RWPE1 (cell line): ENCODE measurements at regions not wholly inside any gene's neighbourhood (a gene's known extent, or its start where the extent isn't known, plus 50 kb on each side); places are given as distances from the start of the nearest gene placed in this dataset.

Experiments used
- CTCF ChIA-PET: fragments of 350-600 bp; sonication (Branson Sonifier 250); formaldehyde crosslinking; extraction: SDS; loops from one replicate; lab custom pipeline; 2021; lab: Yijun Ruan, JAX
- POLR2A ChIA-PET: fragments of 400-600 bp; formaldehyde crosslinking; extraction: SDS; loops from one replicate; lab custom pipeline; 2020; ENCODE audit warnings: antibody characterized with exemption; ENCODE audit not compliant: low non-redundant PET; lab: Yijun Ruan, JAX
- DNase-seq: peaks from one replicate; pipeline ENCODE4 v3.0.0; 2012; ENCODE audit warnings: low spot score
- H3K27ac ChIP-seq: fragments of 450-650 bp; 2 replicates; pipeline ENCODE4 v1.5.1; 2017
- TF ChIP-seq, protein P1 (sequence below): fragments of 450-650 bp; conservative IDR thresholded peaks from 2 replicates; pipeline ENCODE4 v1.5.1; 2017; ENCODE audit warnings: low read depth, mild to moderate bottlenecking

DNA sequence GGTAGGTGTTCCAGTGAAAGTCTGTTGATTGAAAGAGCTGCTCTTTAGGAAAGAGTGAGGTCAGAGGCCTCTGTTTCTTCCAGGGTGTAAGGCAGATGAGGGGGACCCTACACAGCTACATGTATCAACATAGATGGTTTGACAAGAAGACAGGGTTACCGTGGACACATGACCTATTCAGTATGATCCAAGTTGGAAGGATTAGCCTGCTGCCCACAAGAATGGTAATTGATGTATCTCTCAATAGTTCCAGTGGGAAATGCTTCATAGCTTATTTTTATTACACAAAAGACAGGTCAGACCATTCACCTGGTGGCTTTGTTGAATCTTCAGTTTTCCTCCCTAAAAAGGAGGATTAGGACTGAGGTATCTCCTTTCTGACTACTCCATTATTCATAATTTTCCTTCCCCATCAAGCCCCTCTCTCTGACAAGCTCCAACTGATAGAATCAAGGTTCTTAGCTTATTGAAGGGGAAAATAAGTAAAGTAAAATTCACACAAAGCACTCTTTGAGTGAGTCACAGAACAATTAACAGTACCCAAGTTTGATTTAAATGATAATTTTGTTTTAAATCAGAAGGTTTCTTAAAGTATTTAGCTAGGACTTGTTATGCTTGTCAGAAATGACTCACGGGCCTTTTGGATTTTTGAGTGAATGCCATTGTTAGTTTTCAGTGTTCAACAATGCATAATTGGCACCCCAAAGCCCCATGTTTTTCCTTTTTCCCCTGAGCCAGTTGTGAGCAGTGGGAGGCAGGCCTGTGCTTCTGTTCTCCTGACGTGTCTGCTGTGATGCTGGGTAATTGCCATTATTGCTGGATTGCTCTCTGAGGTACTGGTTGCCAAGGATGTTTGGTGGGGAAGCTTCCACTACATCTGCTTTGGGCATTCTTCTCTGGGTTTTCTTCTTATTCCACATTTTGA is 373.2 kb downstream of the DDX10 start:
- CTCF ChIA-PET: interaction anchor here (0.6 kb wide), 1 partner anchor 602 kb away, joined by 4 read pairs; no protein-coding TSS in a partner anchor

DNA sequence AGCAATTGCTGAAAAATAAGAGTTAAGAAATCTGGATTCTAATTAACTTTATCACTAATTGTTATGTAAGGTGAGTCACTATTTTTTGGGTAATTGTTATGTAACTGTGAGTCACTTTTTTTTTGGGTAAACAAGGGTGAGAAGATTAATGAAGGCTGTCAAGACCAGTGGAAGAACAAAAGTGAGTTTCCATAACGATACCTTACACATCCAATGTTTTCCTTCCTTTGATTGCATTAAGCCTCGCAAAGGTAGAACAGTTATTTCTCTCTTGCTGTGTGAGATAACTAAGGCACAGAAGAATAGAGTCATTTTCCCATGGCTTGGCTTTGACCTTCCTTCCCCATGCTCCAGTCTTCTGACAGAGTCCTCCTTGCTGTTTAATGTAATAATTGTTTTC is 374.7 kb downstream of the DDX10 start:
- DNase-seq: no peak
- TF ChIP-seq, protein P1, sequence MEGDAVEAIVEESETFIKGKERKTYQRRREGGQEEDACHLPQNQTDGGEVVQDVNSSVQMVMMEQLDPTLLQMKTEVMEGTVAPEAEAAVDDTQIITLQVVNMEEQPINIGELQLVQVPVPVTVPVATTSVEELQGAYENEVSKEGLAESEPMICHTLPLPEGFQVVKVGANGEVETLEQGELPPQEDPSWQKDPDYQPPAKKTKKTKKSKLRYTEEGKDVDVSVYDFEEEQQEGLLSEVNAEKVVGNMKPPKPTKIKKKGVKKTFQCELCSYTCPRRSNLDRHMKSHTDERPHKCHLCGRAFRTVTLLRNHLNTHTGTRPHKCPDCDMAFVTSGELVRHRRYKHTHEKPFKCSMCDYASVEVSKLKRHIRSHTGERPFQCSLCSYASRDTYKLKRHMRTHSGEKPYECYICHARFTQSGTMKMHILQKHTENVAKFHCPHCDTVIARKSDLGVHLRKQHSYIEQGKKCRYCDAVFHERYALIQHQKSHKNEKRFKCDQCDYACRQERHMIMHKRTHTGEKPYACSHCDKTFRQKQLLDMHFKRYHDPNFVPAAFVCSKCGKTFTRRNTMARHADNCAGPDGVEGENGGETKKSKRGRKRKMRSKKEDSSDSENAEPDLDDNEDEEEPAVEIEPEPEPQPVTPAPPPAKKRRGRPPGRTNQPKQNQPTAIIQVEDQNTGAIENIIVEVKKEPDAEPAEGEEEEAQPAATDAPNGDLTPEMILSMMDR: no peak
- no peak overlapping the region for H3K27ac ChIP-seq
- ChIA-PET CTCF (interaction anchor here (0.7 kb wide), 1 partner anchor 17 kb away, joined by 3 read pairs; no protein-coding TSS in a partner anchor), POLR2A (no interaction called here)

More for the DNA sequence above, 373.2 kb downstream of the DDX10 start:
- POLR2A ChIA-PET: no interaction called here
- peak; percentile 22 for DNase-seq
- TF ChIP-seq, protein P1: no peak
- peak overlapping the region; percentile 53; the same call in 1 of the 2 replicates for H3K27ac ChIP-seq

DNA sequence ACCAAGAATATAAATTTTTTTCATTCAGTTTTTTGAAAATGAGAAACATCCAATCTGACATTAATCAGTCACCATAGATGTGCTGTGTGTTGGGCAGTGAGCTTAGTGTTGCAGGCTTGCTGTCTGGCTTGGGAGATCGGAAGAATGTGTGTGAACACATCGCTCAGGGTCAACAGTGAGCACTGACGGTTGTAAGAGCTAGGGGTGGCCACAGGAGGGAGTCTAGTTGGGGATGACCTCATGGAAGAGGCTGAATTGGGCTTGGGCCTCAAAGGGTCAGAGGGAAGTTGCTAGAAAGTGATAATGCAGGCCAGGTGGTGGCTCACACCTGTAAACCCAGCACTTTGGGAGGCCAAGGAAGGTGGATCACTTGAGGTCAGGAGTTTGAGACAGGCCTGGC is 375.4 kb downstream of the DDX10 start:
- no peak overlapping the region for H3K27ac ChIP-seq
- no peak for DNase-seq
- TF ChIP-seq, protein P1: no peak
- ChIA-PET CTCF (no interaction called here), POLR2A (no interaction called here)

DNA sequence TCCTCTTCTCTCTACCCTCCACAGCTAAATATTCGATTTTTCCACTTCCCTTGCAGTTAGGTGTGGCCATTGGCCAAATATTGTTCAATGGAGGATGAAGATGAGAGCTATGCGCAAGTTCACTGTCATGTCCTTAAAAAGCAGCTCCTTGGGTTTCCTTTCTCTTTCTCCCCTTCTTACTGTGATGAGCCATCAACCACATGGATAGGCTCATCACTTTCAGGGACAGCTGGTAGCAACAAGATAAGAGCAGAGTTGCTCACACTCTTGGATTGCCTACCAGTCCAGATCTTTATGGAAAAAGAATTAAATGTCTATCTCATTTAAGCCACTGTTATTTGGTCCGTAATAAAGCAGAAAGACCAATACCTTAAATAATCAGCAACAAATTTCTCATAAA is 377.0 kb downstream of the DDX10 start:
- no peak for DNase-seq
- ChIA-PET CTCF (interaction anchor here (0.6 kb wide), 1 partner anchor 1770 kb away, joined by 3 read pairs; no protein-coding TSS in a partner anchor), POLR2A (interaction anchor here (0.6 kb wide), 1 partner anchor 9 kb away, joined by 5 read pairs; no protein-coding TSS in a partner anchor)
- H3K27ac ChIP-seq: no peak overlapping the region
- TF ChIP-seq, protein P1: no peak

DNA sequence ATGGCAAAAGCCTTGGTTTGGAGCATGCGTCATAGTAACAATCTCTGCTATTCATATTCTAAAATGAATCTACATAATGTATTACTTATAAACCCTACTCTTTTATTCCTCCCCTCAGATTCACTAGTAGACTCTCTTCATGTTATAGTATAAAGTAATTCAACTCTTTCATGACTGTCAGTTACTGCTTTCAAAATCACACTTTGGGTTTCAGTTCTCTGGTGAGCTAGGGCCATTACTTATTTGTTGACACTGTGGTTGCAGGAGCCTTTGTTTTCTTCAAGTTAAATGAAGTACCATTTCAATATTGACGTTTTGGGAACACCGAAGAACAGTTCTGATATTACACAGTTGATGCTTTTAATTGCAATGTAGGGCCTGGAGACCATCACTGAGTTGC is 378.4 kb downstream of the DDX10 start:
- ChIA-PET CTCF (no interaction called here), POLR2A (no interaction called here)
- no peak for DNase-seq
- TF ChIP-seq, protein P1: no peak
- H3K27ac ChIP-seq: no peak overlapping the region

DNA sequence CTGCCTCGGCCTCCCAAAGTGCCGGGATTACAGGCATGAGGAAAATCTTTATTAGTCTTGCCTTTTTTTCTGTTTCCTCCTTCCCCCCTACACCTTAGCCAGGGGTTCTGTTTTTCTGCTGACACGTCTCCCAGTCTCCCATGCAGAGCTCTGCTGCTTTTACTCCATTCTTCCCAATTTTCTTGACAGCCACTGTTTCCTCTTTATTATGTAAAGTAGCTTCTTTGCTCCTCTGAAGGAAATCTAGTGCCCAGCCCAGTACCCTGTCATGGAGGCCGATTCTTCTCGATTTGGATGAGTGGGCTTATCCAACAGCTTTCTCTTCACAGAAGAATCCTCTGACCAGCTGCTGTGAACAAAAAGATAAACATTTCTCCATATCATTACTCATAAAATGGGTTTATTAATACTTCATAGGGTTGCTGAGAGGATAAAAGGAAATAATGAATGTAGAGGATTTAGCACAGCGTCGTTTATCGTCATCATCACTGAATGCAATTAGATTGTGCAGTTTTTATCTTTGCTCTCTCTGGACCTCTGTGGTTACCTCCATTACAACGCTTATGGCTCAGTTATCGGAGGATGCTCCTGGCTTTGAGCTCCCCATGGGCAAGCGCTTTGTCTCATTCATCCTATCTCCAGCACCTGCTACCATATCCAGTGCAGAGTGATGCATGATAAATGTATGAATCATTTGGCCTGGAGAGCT is 375.6 kb upstream of the C11orf87 start:
- POLR2A ChIA-PET: no interaction called here
- H3K27ac ChIP-seq: no peak overlapping the region
- DNase-seq: no peak
- TF ChIP-seq, protein P1: no peak
- CTCF ChIA-PET: no interaction called here
